A549 (cell line): ENCODE measurements at regions not wholly inside any gene's neighbourhood (a gene's known extent, or its start where the extent isn't known, plus 50 kb on each side); places are given as distances from the start of the nearest gene placed in this dataset.

ENCODE experiments used
- ATAC-seq, 2 experiments: fragments of 200-7000 bp in 1 of 2; fragments of >200 bp in 1 of 2; cut with Nextera tagmentation in 1 of 2; cut with Tn5 transposase in 1 of 2; 3 replicates each; pipeline versions ENCODE4 v1.8.0 to v1.9.1; 2018 to 2020; ENCODE audit warnings: mild to moderate bottlenecking in 1 of 2, moderate library complexity in 1 of 2
- CTCF ChIA-PET: fragments of 300-600 bp; sonication (Branson Sonifier 250); formaldehyde crosslinking; extraction: SDS; loops from one replicate; lab custom pipeline; 2021; ENCODE audit warnings: antibody characterized with exemption, inconsistent platforms; lab: Yijun Ruan, JAX
- POLR2A ChIA-PET: fragments of 350-600 bp; formaldehyde crosslinking; extraction: SDS; loops from one replicate; lab custom pipeline; 2021; ENCODE audit warnings: antibody characterized with exemption, inconsistent platforms; lab: Yijun Ruan, JAX
- DNase-seq, 2 experiments: peaks; one replicate each; pipeline versions ENCODE4 v3.0.0 to v3.0.0-alpha.2; 2011 to 2016; ENCODE audit warnings: low read depth in 1 of 2, low spot score in 1 of 2
- FAIRE-seq: peaks from 2 replicates; lab custom pipeline; 2011; peaks lifted over from hg19 to GRCh38; lab: Jason Lieb, UNC
- H3K27ac ChIP-seq, 2 experiments: fragments of >200 bp; sonication (Bioruptor Twin); formaldehyde crosslinking; 3 replicates each; pipeline ENCODE4 v1.5.1; 2016 to 2017
- H3K4me1 ChIP-seq: fragments of >200 bp; sonication (Bioruptor Twin); formaldehyde crosslinking; 3 replicates; pipeline ENCODE4 v1.6.1; 2016
- H3K4me2 ChIP-seq: fragments of >200 bp; sonication (Bioruptor Twin); formaldehyde crosslinking; 3 replicates; pipeline ENCODE4 v1.6.1; 2016
- H3K4me3 ChIP-seq: fragments of >200 bp; sonication (Bioruptor Twin); formaldehyde crosslinking; 3 replicates; pipeline ENCODE4 v1.5.1; 2016
- H3K9me3 ChIP-seq: fragments of >200 bp; sonication (Bioruptor Twin); formaldehyde crosslinking; 3 replicates; pipeline ENCODE4 v1.6.1; 2016
- ATOH8 ChIP-seq: fragments of 250-450 bp; sonication (Bioruptor Pico); IDR thresholded peaks from 2 replicates; pipeline ENCODE4 v1.5.0; 2020; ENCODE audit warnings: low read depth, mild to moderate bottlenecking, moderate library complexity
- CEBPB ChIP-seq, 2 experiments: fragments of >200 bp in 1 of 2; sonication (Bioruptor Twin) in 1 of 2; formaldehyde crosslinking in 1 of 2; IDR thresholded peaks; 2 replicates each; pipeline ENCODE4 v1.6.1; 2012 to 2016
- CTCF ChIP-seq: fragments of >200 bp; sonication (Bioruptor Twin); formaldehyde crosslinking; IDR thresholded peaks from 3 replicates; pipeline ENCODE4 v1.5.1; 2016
- ELK1 ChIP-seq: fragments of 150-350 bp; IDR thresholded peaks from 2 replicates; pipeline ENCODE4 v1.6.1; 2014; ENCODE audit warnings: low read depth, mild to moderate bottlenecking, low read length
- EP300 ChIP-seq, 2 experiments: fragments of >200 bp; sonication (Bioruptor Twin); formaldehyde crosslinking; IDR thresholded peaks; 2 replicates in 1 of 2; 3 replicates in 1 of 2; pipeline ENCODE4 v1.6.1; 2016 to 2017
- ESRRA ChIP-seq: fragments of 150-350 bp; IDR thresholded peaks from 2 replicates; pipeline ENCODE4 v1.6.1; 2014; ENCODE audit warnings: mild to moderate bottlenecking, low read length, borderline replicate concordance
- FOSB ChIP-seq: fragments of 250-450 bp; sonication (Bioruptor Pico); IDR thresholded peaks from 2 replicates; pipeline ENCODE4 v1.5.0; 2020; ENCODE audit warnings: mild to moderate bottlenecking, moderate library complexity
- HDAC2 ChIP-seq: fragments of 200-600 bp; sonication (generic); IDR thresholded peaks from 2 replicates; pipeline ENCODE4 v1.6.1; 2016
- HEYL ChIP-seq: fragments of 250-450 bp; sonication (Bioruptor Pico); IDR thresholded peaks from 2 replicates; pipeline ENCODE4 v1.8.0; 2021; ENCODE audit warnings: mild to moderate bottlenecking, moderate library complexity
- HOXB5 ChIP-seq: fragments of 250-450 bp; sonication (Bioruptor Pico); IDR thresholded peaks from 2 replicates; pipeline ENCODE4 v1.5.0; 2020; ENCODE audit warnings: mild to moderate bottlenecking, moderate library complexity
- JUN ChIP-seq, 2 experiments: fragments of >200 bp; sonication (Bioruptor Twin); formaldehyde crosslinking; IDR thresholded peaks; 2 replicates in 1 of 2; 3 replicates in 1 of 2; pipeline ENCODE4 v1.6.1; 2016 to 2017
- JUNB ChIP-seq: fragments of >200 bp; sonication (Bioruptor Twin); formaldehyde crosslinking; IDR thresholded peaks from 2 replicates; pipeline ENCODE4 v1.6.1; 2016
- KDM1A ChIP-seq: fragments of 200-600 bp; sonication (generic); IDR thresholded peaks from 2 replicates; pipeline ENCODE4 v1.6.1; 2016; ENCODE audit warnings: low read depth, mild to moderate bottlenecking
- MAFK ChIP-seq: fragments of 450-650 bp; IDR thresholded peaks from 2 replicates; pipeline ENCODE4 v1.6.1; 2014; ENCODE audit not compliant: partially characterized antibody
- MAX ChIP-seq: IDR thresholded peaks from 2 replicates; pipeline ENCODE4 v1.6.1; 2012
- MYC ChIP-seq: IDR thresholded peaks from 2 replicates; pipeline ENCODE4 v1.6.1; 2012; ENCODE audit warnings: mild to moderate bottlenecking, inconsistent platforms, low read length, improper control_type of control experiment, borderline replicate concordance
- NPAS2 ChIP-seq: fragments of 250-450 bp; sonication (Bioruptor Pico); IDR thresholded peaks from 2 replicates; pipeline ENCODE4 v1.8.0; 2022; ENCODE audit warnings: mild to moderate bottlenecking, moderate library complexity, borderline replicate concordance
- PBX3 ChIP-seq: IDR thresholded peaks from 2 replicates; pipeline ENCODE4 v1.6.1; 2012
- POLR2A ChIP-seq: IDR thresholded peaks from 2 replicates; pipeline ENCODE4 v1.6.1; 2012; ENCODE audit warnings: mild to moderate bottlenecking, low read length
- REST ChIP-seq: fragments of 200-600 bp; sonication (generic); IDR thresholded peaks from 2 replicates; pipeline ENCODE4 v1.6.1; 2016; ENCODE audit warnings: antibody characterized with exemption, mild to moderate bottlenecking, moderate library complexity
- TP53 ChIP-seq: fragments of 250-450 bp; sonication (Bioruptor Pico); IDR thresholded peaks from 2 replicates; pipeline ENCODE4 v1.5.0; 2021; ENCODE audit warnings: mild to moderate bottlenecking, moderate library complexity
- ZC3H11A ChIP-seq: fragments of 450-650 bp; IDR thresholded peaks from 2 replicates; pipeline ENCODE4 v1.6.1; 2014; ENCODE audit warnings: antibody characterized with exemption, mild to moderate bottlenecking
- ZFP36 ChIP-seq: fragments of 450-650 bp; IDR thresholded peaks from 2 replicates; pipeline ENCODE4 v1.6.1; 2014; ENCODE audit warnings: borderline replicate concordance; ENCODE audit not compliant: partially characterized antibody
- ZNF302 ChIP-seq: fragments of 250-450 bp; sonication (Bioruptor Pico); IDR thresholded peaks from 2 replicates; pipeline ENCODE4 v1.9.0; 2021; ENCODE audit warnings: inconsistent platforms, mild to moderate bottlenecking, moderate library complexity
- WGBS: methylation state at CpG from one replicate; pipeline ENCODE4 v1.1.6; 2017; ENCODE audit errors: missing lambda C conversion rate; 5-methylcytosine and 5-hydroxymethylcytosine counted together

- Histone ChIP-seq H3K4me2 (no peak overlapping the region), H3K4me1 (no peaks in the 10 kb centered on the region), H3K4me3 (no peak overlapping the region), H3K9me3 (no peaks in the 10 kb centered on the region), H3K27ac (no peak overlapping the region)
- DNase-seq (no peak), ATAC-seq (no peak), FAIRE-seq (no peak)
- CTCF ChIA-PET = no interaction called here
- POLR2A ChIA-PET = no interaction called here
- TF ChIP-seq ATOH8 (CRISPR knock-in tag) (no peak), ZNF302 (CRISPR knock-in tag) (no peak), ZC3H11A (no peak), CTCF (no peak), CEBPB (IDR thresholded peaks at IDR 0.05) (no peak), KDM1A (no peak), NPAS2 (no peak), MAX (no peak), HDAC2 (no peak), EP300 (IDR thresholded peaks at IDR 0.05) (no peak), ELK1 (no peak), HOXB5 (no peak), REST (no peak), FOSB (CRISPR knock-in tag) (no peak), POLR2A (no peak)
- WGBS = 8% methylated on average over 5 of the region's 5 CpGs
These were observed 349.0 kb upstream of the NCAM2 start for GRCh38 chr21:20649231-20649630.

GRCh38 chr21:20652846-20653245, 345.4 kb upstream of the NCAM2 start:
- CTCF ChIA-PET = no interaction called here
- Histone ChIP-seq H3K9me3 (no peaks in the 10 kb centered on the region), H3K4me3 (no peak overlapping the region), H3K4me2 (no peak overlapping the region), H3K27ac (no peak overlapping the region), H3K4me1 (no peaks in the 10 kb centered on the region)
- 4% methylated on average over 4 of the region's 4 CpGs for WGBS
- TF ChIP-seq ESRRA = no peak
- no peak for TF ChIP-seq MYC
- no peak for TF ChIP-seq KDM1A
- TF ChIP-seq EP300 (IDR thresholded peaks at IDR 0.05) = no peak
- no peak for TF ChIP-seq ZFP36
- no peak for TF ChIP-seq TP53 (CRISPR knock-in tag)
- no peak for TF ChIP-seq CEBPB (IDR thresholded peaks at IDR 0.05)
- TF ChIP-seq PBX3 = no peak
- no peak for TF ChIP-seq JUN (IDR thresholded peaks at IDR 0.05)
- TF ChIP-seq HEYL (CRISPR knock-in tag) = no peak
- no peak for TF ChIP-seq MAFK
- TF ChIP-seq POLR2A = no peak
- TF ChIP-seq ZC3H11A = no peak
- no peak for TF ChIP-seq JUNB
- TF ChIP-seq HDAC2 = no peak
- POLR2A ChIA-PET = no interaction called here
- DNase-seq (no peak), FAIRE-seq (no peak), ATAC-seq (no peak)
